H9 (cell line): ENCODE measurements at regions not wholly inside any gene's neighbourhood (a gene's known extent, or its start where the extent isn't known, plus 50 kb on each side); places are given as distances from the start of the nearest gene placed in this dataset.

ENCODE experiments used
- DNase-seq: peaks from one replicate; pipeline ENCODE4 v3.0.0-alpha.2; 2017
- H2AFZ ChIP-seq: one replicate; pipeline ENCODE4 v1.6.1; 2013; ENCODE audit warnings: mild to moderate bottlenecking, low read length, control low read depth, moderate library complexity
- H2AK5ac ChIP-seq: 2 replicates; pipeline ENCODE4 v1.6.1; 2013; ENCODE audit warnings: low read length, control low read depth, mixed read lengths; ENCODE audit not compliant: insufficient read length
- H2BK120ac ChIP-seq: one replicate; pipeline ENCODE4 v1.6.1; 2013; ENCODE audit warnings: low read depth, mild to moderate bottlenecking, low read length, control low read depth, inconsistent platforms; ENCODE audit not compliant: poor library complexity, severe bottlenecking
- H2BK12ac ChIP-seq: 2 replicates; pipeline ENCODE4 v1.6.1; 2013; ENCODE audit warnings: low read length, control low read depth, mixed read lengths, low read depth; ENCODE audit not compliant: insufficient read length
- H2BK15ac ChIP-seq: 2 replicates; pipeline ENCODE4 v1.6.1; 2013; ENCODE audit warnings: low read depth, low read length, control low read depth
- H2BK20ac ChIP-seq: one replicate; pipeline ENCODE4 v1.6.1; 2013; ENCODE audit warnings: low read depth, mild to moderate bottlenecking, low read length, control low read depth, inconsistent platforms; ENCODE audit not compliant: poor library complexity, severe bottlenecking
- H2BK5ac ChIP-seq: 2 replicates; pipeline ENCODE4 v1.6.1; 2013; ENCODE audit warnings: low read length, control low read depth, mixed read lengths; ENCODE audit not compliant: insufficient read length
- H3K14ac ChIP-seq: 2 replicates; pipeline ENCODE4 v1.6.1; 2013; ENCODE audit warnings: low read length, control low read depth; ENCODE audit not compliant: insufficient read depth
- H3K18ac ChIP-seq: 2 replicates; pipeline ENCODE4 v1.6.1; 2013; ENCODE audit warnings: low read depth, mild to moderate bottlenecking, mixed read lengths, low read length, control low read depth; ENCODE audit not compliant: insufficient read length
- H3K23ac ChIP-seq: 2 replicates; pipeline ENCODE4 v1.6.1; 2013; ENCODE audit warnings: low read length, control low read depth, mixed read lengths, low read depth; ENCODE audit not compliant: insufficient read length
- H3K23me2 ChIP-seq: 2 replicates; pipeline ENCODE4 v1.6.1; 2013; ENCODE audit warnings: low read depth, mild to moderate bottlenecking, mixed read lengths, low read length, control low read depth; ENCODE audit not compliant: insufficient read length, poor library complexity, severe bottlenecking
- H3K27ac ChIP-seq: 2 replicates; pipeline ENCODE4 v1.5.1; 2013; ENCODE audit warnings: low read length, control low read depth, mixed read lengths, low read depth; ENCODE audit not compliant: insufficient read length
- H3K27me3 ChIP-seq: 2 replicates; pipeline ENCODE4 v1.6.1; 2013; ENCODE audit warnings: low read length, control low read depth, inconsistent platforms; ENCODE audit not compliant: insufficient read depth
- H3K4ac ChIP-seq: 2 replicates; pipeline ENCODE4 v1.6.1; 2013; ENCODE audit warnings: low read depth, mild to moderate bottlenecking, control low read depth, inconsistent platforms, low read length, moderate library complexity
- H3K4me1 ChIP-seq: 2 replicates; pipeline ENCODE4 v1.6.1; 2013; ENCODE audit warnings: low read length, control low read depth, inconsistent platforms; ENCODE audit not compliant: insufficient read depth
- H3K4me2 ChIP-seq: 2 replicates; pipeline ENCODE4 v1.6.1; 2013; ENCODE audit warnings: low read length, control low read depth, mixed read lengths; ENCODE audit not compliant: insufficient read length, insufficient read depth
- H3K56ac ChIP-seq: 2 replicates; pipeline ENCODE4 v1.6.1; 2013; ENCODE audit warnings: low read depth, mild to moderate bottlenecking, mixed read lengths, low read length, control low read depth; ENCODE audit not compliant: insufficient read length
- H3K79me1 ChIP-seq: 2 replicates; pipeline ENCODE4 v1.6.1; 2013; ENCODE audit warnings: low read depth, mild to moderate bottlenecking, moderate library complexity, low read length, control low read depth, inconsistent platforms; ENCODE audit not compliant: insufficient read depth, poor library complexity, severe bottlenecking
- H3K79me2 ChIP-seq: 2 replicates; pipeline ENCODE4 v1.6.1; 2013; ENCODE audit warnings: low read length, control low read depth, inconsistent platforms; ENCODE audit not compliant: insufficient read depth
- H3K9ac ChIP-seq: 2 replicates; pipeline ENCODE4 v1.6.1; 2013; ENCODE audit warnings: low read length, control low read depth, mixed read lengths; ENCODE audit not compliant: insufficient read length; ENCODE audit errors: extremely low read depth
- H3K9me3 ChIP-seq: one replicate; pipeline ENCODE4 v1.6.1; 2013; ENCODE audit warnings: low read depth, low read length, inconsistent platforms; ENCODE audit not compliant: control insufficient read depth
- H3T11ph ChIP-seq: one replicate; pipeline ENCODE4 v1.6.1; 2013; ENCODE audit warnings: mild to moderate bottlenecking, low read length, control low read depth, inconsistent platforms
- H4K20me1 ChIP-seq: one replicate; pipeline ENCODE4 v1.6.1; 2013; ENCODE audit not compliant: control insufficient read depth, insufficient read length, insufficient read depth
- H4K5ac ChIP-seq: 2 replicates; pipeline ENCODE4 v1.6.1; 2013; ENCODE audit warnings: low read depth, mild to moderate bottlenecking, mixed read lengths, low read length, control low read depth; ENCODE audit not compliant: insufficient read length
- H4K8ac ChIP-seq: replicated peaks from 2 replicates; pipeline ENCODE4 v1.6.1; 2013; ENCODE audit warnings: low read length, control low read depth, mixed read lengths, low read depth; ENCODE audit not compliant: insufficient read length
- H4K91ac ChIP-seq: 2 replicates; pipeline ENCODE4 v1.6.1; 2013; ENCODE audit warnings: low read depth, mild to moderate bottlenecking, moderate library complexity, mixed read lengths, low read length, control low read depth; ENCODE audit not compliant: insufficient read length
- H3K27ac Mint-ChIP-seq, 3 experiments: 2 replicates in 2 of 3; 3 replicates in 1 of 3; pipeline ENCODE4 v1.8.0; 2020 to 2021; ENCODE audit warnings: mixed read lengths in 3 of 3, mild to moderate bottlenecking in 1 of 3, moderate library complexity in 1 of 3
- H3K27me3 Mint-ChIP-seq: 2 replicates; pipeline ENCODE4 v1.8.0; 2021; ENCODE audit warnings: low read depth, mild to moderate bottlenecking, moderate library complexity, mixed read lengths
- H3K36me3 Mint-ChIP-seq, 3 experiments: 2 replicates in 2 of 3; 3 replicates in 1 of 3; pipeline ENCODE4 v1.8.0; 2020 to 2021; ENCODE audit warnings: low read depth in 3 of 3, mixed read lengths in 3 of 3; ENCODE audit not compliant: insufficient read depth in 1 of 3
- H3K4me1 Mint-ChIP-seq, 2 experiments: 2 replicates each; pipeline ENCODE4 v1.8.0; 2020; ENCODE audit warnings: mixed read lengths in 2 of 2
- H3K4me3 Mint-ChIP-seq, 2 experiments: 2 replicates in 1 of 2; 3 replicates in 1 of 2; pipeline ENCODE4 v1.8.0; 2020 to 2021; ENCODE audit warnings: mild to moderate bottlenecking in 2 of 2, mixed read lengths in 2 of 2, moderate library complexity in 1 of 2
- H3K9me3 Mint-ChIP-seq, 2 experiments: 2 replicates in 1 of 2; 3 replicates in 1 of 2; pipeline ENCODE4 v1.8.0; 2020; ENCODE audit warnings: mild to moderate bottlenecking in 2 of 2, mixed read lengths in 2 of 2, moderate library complexity in 1 of 2
- CTCF ChIP-seq: fragments of 200-600 bp; sonication (generic); conservative IDR thresholded peaks from 3 replicates; pipeline ENCODE4 v1.8.0; 2021; ENCODE audit warnings: antibody characterized with exemption, mild to moderate bottlenecking
- WGBS: extraction: QIAGEN DNeasy Blood & Tissue Kit; methylation state at CpG from one replicate; pipeline ENCODE4 v1.1.7; 2013; ENCODE audit warnings: missing lambda C conversion rate, low lambda C conversion rate, mixed read lengths; ENCODE audit not compliant: insufficient read length; ENCODE audit errors: extremely low coverage; 5-methylcytosine and 5-hydroxymethylcytosine counted together

DNA sequence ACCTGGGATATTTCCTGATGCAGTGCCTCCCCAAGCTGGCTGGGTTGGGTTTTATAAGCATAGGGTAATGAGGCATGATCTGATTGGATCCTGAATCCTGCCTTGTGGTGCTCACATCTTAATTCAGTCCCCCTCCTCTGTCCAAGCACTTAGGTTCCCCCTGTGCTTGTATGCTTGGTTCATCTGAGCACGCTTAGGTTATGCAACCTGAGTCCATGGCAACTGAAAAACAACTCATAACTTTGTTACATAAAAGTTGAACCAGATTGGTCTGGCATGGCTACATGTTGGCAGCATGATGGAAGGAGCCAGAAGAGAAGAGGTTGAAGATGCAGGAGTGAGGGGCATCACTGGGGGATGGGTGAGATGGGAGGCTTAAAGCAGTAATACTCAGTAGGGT lies 57.3 kb upstream of the OSBPL3 start:
- H3K23ac ChIP-seq: no peak overlapping the region
- no peaks in the 10 kb centered on the region for H3K79me1 ChIP-seq
- Mint-ChIP-seq H3K36me3 (peaks cover 0 to 13% (median 12%) of the 10 kb centered on the region in 3 experiments; a peak in 6 of 7 replicates), H3K9me3 (peaks cover 9 to 11% of the 10 kb centered on the region in 2 experiments; a peak in 4 of 5 replicates), H3K27me3 (peaks cover 3% of the 10 kb centered on the region), H3K4me3 (no peak overlapping the region), H3K27ac (no peak overlapping the region), H3K4me1 (no peaks in the 10 kb centered on the region)
- no peak overlapping the region for H3K4ac ChIP-seq
- H3K4me1 ChIP-seq: no peaks in the 10 kb centered on the region
- WGBS: no CpG with 5 or more reads among the region's 1 CpG
- no peak overlapping the region for H3K56ac ChIP-seq
- H3K27ac ChIP-seq: no peak overlapping the region
- no peaks in the 10 kb centered on the region for H3K23me2 ChIP-seq
- no peak overlapping the region for H4K5ac ChIP-seq
- H4K91ac ChIP-seq: no peak overlapping the region
- H3K14ac ChIP-seq: no peak overlapping the region
- no peak overlapping the region for H2AK5ac ChIP-seq
- H2BK15ac ChIP-seq: no peak overlapping the region
- no peak overlapping the region for H3K4me2 ChIP-seq
- no peak overlapping the region for H3T11ph ChIP-seq
- H2AFZ ChIP-seq: no peak overlapping the region
- H3K9ac ChIP-seq: no peak overlapping the region
- no peak for TF ChIP-seq CTCF
- no peak overlapping the region for H2BK5ac ChIP-seq
- no peak overlapping the region for H3K18ac ChIP-seq
- no peaks in the 10 kb centered on the region for H3K79me2 ChIP-seq
- H2BK12ac ChIP-seq: no peak overlapping the region
- no peaks in the 10 kb centered on the region for H3K9me3 ChIP-seq
- no peak overlapping the region for H2BK20ac ChIP-seq
- DNase-seq: no peak
- H3K27me3 ChIP-seq: no peaks in the 10 kb centered on the region
- H4K20me1 ChIP-seq: no peaks in the 10 kb centered on the region
- no peak overlapping the region for H2BK120ac ChIP-seq
- H4K8ac ChIP-seq: no peak overlapping the region
